HG03196 (cell line): ENCODE measurements at regions not wholly inside any gene's neighbourhood (a gene's known extent, or its start where the extent isn't known, plus 50 kb on each side); places are given as distances from the start of the nearest gene placed in this dataset.
"Not testable (repeated sequence)": the region's sequence is repeated elsewhere in the genome, so short reads cannot be mapped to it uniquely, and the experiment has no call there.

ENCODE experiments used
- ATAC-seq: cut with Tn5 transposase; IDR thresholded peaks from one replicate; pipeline ENCODE4 v1.9.1; 2021; ENCODE audit not compliant: unreplicated experiment

DNA sequence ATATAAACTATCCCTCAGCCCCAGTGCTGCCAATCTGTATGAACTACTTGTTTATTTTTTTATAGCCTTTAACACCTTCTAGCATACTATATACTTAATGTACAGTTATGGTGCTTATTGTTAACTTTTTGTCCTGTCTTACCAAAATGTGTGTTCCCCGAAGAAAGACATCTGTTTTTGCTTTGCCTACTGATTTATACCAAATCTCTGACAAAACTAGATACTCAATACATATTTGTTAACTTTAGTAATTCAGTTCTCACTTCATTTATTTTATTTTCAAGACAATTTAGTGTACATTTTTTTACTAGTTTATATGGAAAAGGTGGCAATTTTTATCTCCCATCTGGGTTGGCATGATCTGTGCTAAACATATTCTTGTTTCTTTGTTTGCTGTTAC, 824.3 kb upstream of the ATXN8OS start:
- no peak for ATAC-seq

DNA sequence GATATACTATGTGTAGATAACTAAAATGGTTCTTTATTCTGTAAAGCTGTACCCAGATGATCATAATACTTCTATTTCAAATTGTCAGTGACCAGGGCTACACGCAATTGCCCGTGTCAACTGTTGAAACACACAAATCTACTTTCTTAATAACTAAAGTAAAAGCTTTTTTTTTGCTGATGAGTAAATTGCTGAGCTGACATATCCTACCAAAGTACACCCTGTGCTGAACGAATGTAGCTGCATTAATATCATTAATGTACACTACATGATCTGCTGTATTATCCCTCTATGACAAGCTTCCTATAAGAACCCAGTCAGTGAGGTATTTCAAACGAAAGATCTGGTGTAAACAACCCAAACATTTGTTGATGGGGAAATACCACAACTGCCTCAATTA, 827.2 kb upstream of the ATXN8OS start:
- ATAC-seq = no peak

GRCh38 chr13:69279213-69279612, 828.4 kb upstream of the ATXN8OS start:
- ATAC-seq = no peak

- ATAC-seq = no peak
Observed at GRCh38 chr13:69274231-69274630, 833.4 kb upstream of the ATXN8OS start.

- no peak for ATAC-seq
Observed at GRCh38 chr13:69264362-69265334, 843.0 kb upstream of the ATXN8OS start.

- no peak for ATAC-seq
Observed at GRCh38 chr13:69243366-69243765, 864.3 kb upstream of the ATXN8OS start.

GRCh38 chr13:69234171-69234570, 873.5 kb upstream of the ATXN8OS start:
- ATAC-seq = no peak

DNA sequence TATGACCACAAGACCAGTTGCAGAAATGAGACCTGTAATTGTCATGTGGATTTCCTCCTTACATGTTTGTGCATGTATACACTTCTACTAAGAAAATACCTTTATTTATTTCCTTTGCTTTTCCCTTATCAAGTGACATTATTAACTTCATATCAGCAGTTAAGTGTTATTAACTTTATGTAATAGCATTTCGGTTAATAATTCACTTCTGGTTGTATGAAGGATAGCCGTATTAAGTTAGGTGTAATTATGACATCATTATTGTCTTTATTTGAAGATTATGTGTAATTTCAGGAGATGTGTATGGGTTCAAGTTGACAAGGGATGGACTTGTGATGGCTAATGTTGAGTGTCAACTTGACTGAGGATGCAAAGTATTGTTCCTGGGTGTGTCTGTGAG, 881.2 kb upstream of the ATXN8OS start:
- ATAC-seq = no peak

- not testable (repeated sequence) for ATAC-seq
Observed at GRCh38 chr13:69221633-69222498, 885.8 kb upstream of the ATXN8OS start.

- ATAC-seq = no peak
Observed at GRCh38 chr13:69213396-69213795, 894.2 kb upstream of the ATXN8OS start.

DNA sequence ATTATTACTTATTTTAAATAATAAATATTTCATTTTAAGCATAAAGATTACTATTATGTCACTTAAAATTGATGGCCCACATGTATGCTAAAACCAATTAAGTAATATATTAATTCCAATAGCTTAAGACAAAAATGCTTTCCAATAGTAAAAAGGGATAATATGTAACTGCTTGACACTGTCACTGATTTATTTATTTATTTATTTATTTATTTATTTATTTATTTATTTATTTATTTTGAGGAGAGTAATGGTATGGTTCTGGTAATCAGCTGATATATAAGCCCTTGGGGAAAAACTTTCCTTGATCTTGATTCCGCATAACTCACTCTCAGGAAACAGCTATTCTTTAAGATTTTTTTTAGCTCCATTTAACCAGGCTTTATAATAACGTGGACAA, 903.0 kb upstream of the ATXN8OS start:
- no peak for ATAC-seq

DNA sequence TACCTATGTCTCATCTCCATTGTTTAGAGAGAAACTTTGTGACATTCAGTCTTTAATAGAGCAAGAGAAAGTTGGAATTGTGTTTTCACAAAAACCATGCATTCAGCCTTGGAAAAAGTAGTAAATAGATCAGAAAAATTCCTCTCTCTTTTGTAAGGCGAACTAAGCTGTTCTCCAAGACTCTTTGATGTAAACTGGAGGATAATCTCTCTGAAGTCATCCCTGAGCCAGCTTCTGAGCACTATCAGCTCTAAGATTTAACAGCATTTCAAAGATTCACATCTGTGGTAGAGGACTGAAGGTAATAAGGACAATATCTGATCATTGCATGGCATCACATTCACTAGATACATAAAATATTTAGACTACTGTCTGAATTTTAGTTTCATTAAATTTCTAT, 904.6 kb upstream of the ATXN8OS start:
- no peak for ATAC-seq

- no peak for ATAC-seq
Observed at GRCh38 chr13:69199664-69200063, 908.0 kb upstream of the ATXN8OS start.

GRCh38 chr13:69198706-69199105, 908.9 kb upstream of the ATXN8OS start:
- no peak for ATAC-seq

GRCh38 chr13:69194130-69194529, 913.5 kb upstream of the ATXN8OS start:
- no peak for ATAC-seq

DNA sequence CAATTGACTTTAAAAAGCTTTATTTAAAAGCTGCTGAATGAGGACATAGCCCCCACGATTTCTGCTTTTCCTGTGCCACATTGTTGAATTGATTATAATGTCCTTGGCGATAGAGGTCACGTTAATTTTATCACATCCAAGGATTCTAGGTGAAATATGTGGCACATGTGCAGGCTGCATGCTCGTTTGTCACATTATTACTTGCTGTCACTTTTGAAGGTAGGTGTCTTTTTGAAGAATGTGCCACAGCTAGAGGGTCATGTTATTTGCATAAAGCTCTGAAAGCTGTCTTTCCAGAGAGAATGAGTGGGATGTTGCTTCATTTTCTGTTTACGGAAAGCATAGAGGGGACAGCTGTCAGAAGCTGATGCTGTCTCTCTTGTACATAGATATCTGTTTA, 927.6 kb upstream of the ATXN8OS start:
- ATAC-seq = no peak

DNA sequence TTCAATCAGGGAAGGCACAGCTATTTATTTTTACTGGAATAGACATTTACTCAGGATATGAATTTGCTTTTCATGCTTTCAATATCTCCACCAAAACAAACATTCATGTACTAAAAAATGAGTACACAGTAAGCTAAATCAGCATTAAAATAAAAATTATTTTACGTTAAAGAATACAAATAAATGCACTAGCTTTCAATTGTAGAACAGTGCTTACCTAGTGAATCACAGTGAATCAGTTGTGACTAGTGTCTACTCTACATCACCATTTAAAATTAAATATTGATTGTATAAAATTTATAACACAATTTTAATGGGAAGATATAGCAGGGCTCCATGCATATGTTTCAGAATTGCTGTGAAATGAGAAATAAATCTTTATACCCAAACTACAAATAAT, 929.6 kb upstream of the ATXN8OS start:
- ATAC-seq = no peak

DNA sequence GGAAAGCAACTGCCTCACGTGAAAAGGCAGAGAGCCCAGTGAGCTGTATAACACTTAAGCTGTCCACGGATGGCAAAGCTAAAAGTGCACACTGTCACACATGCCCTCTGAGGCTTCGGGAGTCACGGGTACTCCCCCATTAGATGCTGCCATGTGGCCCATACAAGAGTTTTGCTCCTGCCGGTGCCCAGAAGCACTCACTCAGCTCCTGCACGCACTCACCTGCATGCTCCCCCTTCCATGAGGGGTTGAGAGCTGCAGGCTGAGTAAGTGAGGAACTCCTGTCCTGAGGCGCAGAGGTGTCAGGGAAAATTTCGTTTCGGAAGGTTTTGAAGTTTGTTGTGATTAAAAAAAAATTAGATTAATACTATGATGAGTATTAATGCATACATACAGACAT, 939.2 kb upstream of the ATXN8OS start:
- ATAC-seq = no peak

- no peak for ATAC-seq
Observed at GRCh38 chr13:69155136-69155535, 952.5 kb upstream of the ATXN8OS start.

DNA sequence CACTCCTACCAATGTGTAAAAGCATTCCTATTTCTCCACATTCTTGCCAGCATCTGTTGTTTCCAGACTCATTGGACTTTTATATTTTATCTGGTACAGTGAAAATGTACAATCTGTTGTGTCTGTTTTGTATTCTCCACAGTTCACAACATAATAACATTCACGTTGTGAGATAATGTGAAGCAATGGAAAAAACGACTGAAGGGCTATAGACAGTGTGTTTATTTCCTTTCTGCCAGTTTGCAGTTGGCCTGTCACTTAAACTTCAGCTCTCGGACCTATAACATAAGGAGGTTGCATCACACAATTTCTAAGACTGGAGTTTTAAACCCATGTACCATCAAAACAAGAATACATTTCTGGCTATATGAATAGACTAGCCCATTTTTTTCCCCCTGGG, 965.5 kb upstream of the ATXN8OS start:
- no peak for ATAC-seq

DNA sequence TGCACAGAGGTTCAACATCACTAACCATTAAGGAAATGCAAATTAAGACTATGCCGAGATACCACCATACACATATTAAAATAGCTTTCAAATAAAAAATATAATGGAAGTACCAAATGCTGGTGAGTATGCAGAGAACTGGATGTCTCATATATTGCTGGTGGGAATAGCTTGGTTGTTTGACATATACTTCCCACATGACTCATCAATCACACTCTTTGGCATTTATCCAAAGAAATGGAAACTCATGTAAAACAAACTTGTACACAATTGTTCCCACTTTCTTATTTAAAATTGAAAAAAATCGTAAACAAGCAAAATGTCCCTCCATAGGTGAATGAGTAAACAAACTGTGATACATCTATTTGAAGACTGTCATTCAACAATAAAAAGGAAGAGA, 982.6 kb upstream of the ATXN8OS start:
- no peak for ATAC-seq
